CD4-positive, alpha-beta T cell treated with Interleukin-1 beta for 1 hour (primary cell): ENCODE measurements at regions not wholly inside any gene's neighbourhood (a gene's known extent, or its start where the extent isn't known, plus 50 kb on each side); places are given as distances from the start of the nearest gene placed in this dataset.
A peak's percentile ranks its signal among the peaks of the same experiment; 100 is the strongest.

Experiments
- DNase-seq, 2 donors: peaks; one replicate each; pipeline ENCODE4 v3.0.0-alpha.2; 2020 to 2022

DNA sequence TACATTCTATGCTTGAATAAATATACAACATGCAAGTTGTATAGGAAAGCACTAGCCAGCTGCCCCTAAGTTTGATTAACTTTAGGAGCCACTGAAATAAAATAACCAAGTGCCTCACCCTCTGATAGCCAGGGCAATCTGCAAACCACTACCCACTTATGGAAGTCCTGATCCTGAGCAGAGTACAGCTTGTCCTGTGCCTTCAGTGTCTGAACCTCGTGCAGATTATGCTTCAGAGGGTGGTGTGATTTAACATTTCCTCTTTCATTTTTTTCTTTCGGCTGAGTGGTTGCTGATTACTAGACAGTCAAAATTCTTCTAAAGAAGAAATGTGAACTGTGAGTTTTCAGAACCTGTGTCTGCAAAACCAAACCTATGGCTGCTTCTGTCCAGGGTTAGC, 327.7 kb downstream of the PIK3R1 start:
- DNase-seq: no peak

- DNase-seq: no peak
Observed at GRCh38 chr5:68544091-68544647, 328.6 kb downstream of the PIK3R1 start.

DNA sequence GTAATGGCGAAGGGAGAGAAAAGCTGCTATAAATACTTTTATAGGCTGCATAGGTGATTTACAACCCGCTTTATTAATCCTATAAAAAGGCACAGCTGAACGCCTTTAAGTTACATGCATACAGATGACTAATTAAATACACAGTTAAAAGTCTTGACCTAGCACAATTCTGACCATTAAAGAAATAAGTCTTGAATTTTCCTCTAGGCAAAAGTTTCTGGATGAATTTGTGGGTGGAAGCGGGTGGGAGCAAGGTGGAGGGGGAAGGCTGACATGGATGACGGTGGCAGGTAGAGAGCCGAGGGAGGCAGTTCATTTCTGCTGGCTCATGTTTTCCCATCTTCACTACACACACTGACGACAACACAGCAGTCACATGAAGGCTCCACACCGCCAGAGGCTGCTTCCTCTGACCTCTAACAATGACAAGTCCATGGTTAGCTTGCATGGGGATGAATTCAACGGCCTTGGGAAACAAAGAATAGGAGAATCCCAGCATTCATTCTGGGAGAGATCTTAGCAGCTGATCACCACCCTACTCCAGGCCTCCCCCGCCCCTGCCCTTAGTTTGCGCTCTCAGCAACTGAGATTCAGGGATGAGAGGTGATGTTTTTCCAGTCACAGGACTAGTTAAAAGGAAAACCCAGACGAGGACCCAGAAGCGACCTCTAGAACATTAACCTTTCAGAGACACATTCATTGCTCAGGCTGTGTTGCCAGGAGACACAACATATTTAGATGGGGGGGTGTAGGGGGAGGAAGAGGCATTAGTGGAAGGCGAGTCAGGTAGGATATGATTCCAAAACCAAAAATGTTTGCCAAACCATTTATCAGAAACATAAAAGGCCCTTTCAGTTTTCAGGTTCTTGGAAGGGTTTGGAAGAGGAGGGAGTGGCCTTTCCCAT, 329.3 kb downstream of the PIK3R1 start:
- no peak for DNase-seq

DNA sequence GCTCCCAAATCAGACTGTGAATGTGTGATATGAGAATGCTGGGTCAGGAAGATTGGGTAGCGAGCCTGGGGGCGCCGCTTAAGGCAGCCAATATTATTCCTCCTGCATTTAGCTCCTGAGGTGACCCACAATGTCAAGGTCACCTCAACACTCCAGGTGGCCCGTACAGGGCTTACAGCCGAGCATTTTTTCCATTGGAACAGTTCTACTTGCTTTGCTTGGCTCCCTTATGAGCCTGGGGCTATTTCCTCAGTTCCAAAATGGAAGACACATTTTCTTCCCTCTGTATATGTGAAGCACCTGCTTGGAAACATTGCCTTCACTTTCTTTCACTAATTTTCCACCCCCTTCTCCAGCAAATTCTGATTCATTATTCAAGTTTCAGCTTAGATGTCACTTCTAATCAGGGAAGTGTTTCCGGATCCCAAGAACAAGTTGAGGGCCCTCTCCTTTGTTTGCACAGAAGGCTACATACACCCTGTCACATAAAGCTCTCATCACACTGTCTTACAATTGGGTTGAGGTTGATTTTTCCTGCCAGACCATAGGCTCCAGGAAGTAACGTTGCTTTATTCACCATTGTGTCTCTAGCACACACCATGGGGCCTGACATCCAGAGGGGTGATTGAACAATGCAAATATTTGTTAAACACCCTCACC, 330.2 kb downstream of the PIK3R1 start:
- DNase-seq: no peak

- DNase-seq: no peak
Observed at GRCh38 chr5:68547056-68547455, 331.5 kb downstream of the PIK3R1 start.

- no peak for DNase-seq
Observed at GRCh38 chr5:68547622-68548021, 332.1 kb downstream of the PIK3R1 start.

- DNase-seq: no peak
Observed at GRCh38 chr5:68548959-68549676, 333.6 kb downstream of the PIK3R1 start.

DNA sequence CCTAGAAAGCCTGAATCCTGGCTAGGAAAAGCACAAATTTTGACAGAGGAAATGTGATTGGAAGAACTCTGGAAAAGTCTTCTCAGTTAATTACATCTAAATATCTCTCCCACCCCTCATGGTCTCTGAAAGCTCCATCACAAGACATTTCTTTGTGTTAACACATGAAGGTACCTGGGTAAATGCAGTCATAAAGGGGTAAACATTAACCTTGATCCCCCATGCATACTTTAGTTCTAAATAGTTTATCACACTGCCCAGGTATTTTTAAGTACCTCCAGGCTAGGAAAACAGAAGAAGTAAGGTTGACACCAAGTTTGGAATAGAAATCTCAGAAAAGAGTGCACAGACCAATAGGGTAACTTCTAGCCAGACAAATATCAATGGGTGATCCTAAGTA, 334.5 kb downstream of the PIK3R1 start:
- no peak for DNase-seq

- DNase-seq: no peak
Observed at GRCh38 chr5:68551436-68551835, 335.9 kb downstream of the PIK3R1 start.

DNA sequence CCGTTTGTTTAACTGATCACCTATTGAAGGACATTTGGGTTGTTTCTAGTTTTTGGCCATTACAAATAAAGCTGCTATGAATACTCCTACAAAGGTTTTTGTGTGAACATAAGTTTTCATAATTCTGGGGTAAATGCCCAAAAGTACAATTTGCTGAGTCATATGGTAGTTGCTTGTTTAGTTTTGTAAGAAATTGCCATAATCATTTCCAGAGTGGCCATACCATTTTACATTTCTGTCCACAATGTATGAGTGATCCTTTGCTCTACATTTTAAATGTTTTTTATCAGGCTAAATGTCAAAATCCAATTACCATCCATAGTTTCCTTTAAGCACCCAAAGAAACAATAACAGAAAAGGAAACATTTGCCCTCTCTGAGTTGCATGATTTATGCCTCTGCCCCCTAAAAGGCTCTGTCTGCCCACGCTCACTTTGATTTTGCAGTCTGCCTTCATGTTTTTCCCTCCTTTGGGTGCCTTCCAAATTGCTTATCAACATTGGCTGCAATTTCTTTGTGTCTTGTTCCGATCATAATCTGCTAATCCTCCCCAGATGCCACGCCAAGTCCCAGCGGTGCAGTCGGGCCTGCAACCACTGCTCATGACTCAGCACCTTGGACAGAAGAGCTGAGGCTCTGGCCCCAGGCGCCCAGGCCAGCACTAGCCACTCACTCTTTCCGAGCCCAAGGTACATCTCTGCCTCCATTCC, 339.2 kb downstream of the PIK3R1 start:
- DNase-seq: no peak

DNA sequence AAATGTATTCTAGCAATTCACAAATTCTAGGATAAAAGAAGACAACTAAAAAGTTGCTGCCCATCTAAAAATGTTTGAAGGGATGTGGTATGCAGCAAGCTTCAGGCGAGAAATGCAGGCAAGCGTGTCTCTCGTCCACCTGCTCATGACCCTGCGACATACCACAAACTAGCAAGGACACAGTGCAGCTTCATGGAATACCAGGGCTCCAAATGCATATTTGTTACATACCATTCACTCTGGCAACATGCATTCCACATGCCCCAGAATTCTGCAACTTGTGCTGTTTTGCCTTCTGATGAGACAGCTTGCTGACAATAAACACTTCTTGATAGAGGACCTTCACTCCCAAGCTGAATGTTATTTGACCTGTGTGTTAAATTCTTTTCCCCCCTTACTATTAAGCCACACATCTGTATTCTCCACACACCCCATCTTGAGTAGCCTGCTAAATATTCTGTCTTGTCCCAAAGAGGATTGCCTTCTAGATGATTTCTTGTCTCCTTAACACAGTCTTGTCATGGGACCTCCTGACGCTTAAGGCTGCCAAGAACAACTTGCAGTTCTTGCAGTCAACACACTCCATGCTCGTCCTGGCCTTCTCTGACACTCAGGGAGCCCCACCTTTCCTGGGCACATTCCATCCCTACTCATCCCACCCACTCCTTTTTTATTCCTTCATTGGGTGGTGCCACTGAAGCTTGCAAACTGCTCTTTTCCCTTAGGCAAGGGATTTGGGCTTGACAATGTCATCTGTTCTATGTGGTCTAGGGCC, 340.5 kb downstream of the PIK3R1 start:
- no peak for DNase-seq

GRCh38 chr5:68557162-68557936, 341.8 kb downstream of the PIK3R1 start:
- DNase-seq: no peak

DNA sequence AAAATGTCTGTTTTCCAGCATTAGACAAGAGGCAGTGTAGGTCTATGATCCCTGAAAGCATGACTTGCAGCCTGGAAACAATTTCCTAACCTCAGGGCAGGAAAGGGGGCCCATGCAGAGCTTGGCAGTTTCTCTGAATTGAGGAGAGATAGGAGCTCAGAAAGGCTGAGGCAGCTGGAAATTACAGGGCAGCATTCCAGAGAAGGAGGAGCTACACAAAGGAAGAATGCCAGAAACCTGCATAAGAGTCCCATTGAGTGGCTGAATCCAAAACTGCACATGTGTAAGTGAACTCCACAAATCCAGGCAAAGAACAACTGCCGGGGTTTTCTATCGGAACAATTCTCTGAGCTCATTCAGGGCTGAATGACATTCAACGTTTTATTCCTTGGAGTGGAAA, 346.8 kb downstream of the PIK3R1 start:
- no peak for DNase-seq

- peak in 1 of 2 donors; percentile 57 for DNase-seq
Observed at GRCh38 chr5:68565427-68565826, 349.9 kb downstream of the PIK3R1 start.

- DNase-seq: no peak
Observed at GRCh38 chr5:68576805-68577204, 361.2 kb downstream of the PIK3R1 start.

- DNase-seq: no peak
Observed at GRCh38 chr5:68582284-68582683, 366.7 kb downstream of the PIK3R1 start.

DNA sequence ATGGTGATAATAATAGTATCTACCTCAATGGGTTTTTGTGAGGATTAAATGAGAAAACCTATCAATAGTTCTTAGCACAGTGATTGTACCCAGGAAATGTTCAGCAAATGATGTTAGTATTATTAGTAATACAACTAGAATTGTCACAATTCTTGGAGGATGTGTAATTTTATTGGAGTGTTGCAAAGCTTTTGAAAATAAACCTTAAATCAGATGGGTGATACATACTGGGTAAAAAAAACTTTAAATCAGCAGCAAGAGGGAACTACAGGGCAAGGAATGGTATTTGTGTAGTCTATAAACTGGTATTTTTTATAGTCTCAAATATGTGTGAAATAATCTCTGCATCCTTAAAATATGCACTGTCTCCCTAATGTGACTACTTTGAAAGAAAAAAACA, 371.6 kb downstream of the PIK3R1 start:
- no peak for DNase-seq

- no peak for DNase-seq
Observed at GRCh38 chr5:68591850-68592249, 376.3 kb downstream of the PIK3R1 start.

- no peak for DNase-seq
Observed at GRCh38 chr5:68592351-68592750, 376.8 kb downstream of the PIK3R1 start.

- no peak for DNase-seq
Observed at GRCh38 chr5:68593211-68593671, 377.7 kb downstream of the PIK3R1 start.

DNA sequence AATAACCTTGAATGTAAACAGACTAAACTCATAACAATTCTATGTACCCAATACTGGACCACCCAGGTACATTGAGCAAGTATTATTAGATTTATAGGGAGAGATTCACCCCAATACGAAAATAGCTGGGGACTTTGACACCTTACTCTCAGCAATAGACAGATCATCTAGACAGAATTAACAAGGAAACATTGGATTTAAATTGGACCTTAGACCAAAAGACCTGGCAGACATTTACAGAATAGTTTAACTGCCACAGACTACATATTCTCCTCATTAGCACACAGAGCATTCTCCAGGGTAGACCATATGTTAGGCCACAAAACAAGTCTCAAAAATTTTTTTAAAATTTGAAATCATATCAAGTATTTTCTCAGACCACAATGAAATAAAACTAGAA, 397.4 kb downstream of the PIK3R1 start:
- DNase-seq: no peak
